Medulla oblongata (tissue), 1 donor: ENCODE measurements at regions not wholly inside any gene's neighbourhood (a gene's known extent, or its start where the extent isn't known, plus 50 kb on each side); places are given as distances from the start of the nearest gene placed in this dataset.
"Not testable (repeated sequence)": the region's sequence is repeated elsewhere in the genome, so short reads cannot be mapped to it uniquely, and the experiment has no call there.

Experiments used
- DNase-seq: peaks from one replicate; pipeline ENCODE4 v3.0.0-alpha.2; 2015; ENCODE audit errors: extremely low spot score

DNA sequence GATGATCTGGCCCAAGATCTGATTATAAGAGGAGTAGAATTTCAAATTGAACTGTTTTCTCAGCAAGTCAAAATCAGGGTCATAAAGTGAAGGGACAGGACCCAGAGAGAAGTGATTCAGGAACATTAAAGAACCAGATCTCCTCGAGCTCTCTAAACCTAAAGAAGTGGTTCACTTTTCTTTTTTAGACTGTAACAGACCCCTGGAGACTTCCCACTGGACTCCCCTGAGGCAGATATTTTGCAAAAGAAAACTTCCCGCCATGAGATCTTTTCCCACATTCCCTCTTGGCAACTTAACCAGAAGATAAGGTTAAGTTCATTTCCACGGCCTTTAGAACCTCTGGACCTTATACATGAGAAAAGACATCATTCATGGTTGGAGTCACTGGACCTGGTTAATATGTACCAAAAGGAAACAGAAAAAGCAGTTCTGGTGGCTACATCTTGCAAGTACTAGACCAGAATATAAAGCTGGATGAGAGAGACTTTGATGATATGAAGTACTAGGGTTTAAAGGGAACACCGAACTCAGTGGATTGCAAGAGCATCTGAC lies 1061.4 kb downstream of the MRPL39 start:
- no peak for DNase-seq

DNA sequence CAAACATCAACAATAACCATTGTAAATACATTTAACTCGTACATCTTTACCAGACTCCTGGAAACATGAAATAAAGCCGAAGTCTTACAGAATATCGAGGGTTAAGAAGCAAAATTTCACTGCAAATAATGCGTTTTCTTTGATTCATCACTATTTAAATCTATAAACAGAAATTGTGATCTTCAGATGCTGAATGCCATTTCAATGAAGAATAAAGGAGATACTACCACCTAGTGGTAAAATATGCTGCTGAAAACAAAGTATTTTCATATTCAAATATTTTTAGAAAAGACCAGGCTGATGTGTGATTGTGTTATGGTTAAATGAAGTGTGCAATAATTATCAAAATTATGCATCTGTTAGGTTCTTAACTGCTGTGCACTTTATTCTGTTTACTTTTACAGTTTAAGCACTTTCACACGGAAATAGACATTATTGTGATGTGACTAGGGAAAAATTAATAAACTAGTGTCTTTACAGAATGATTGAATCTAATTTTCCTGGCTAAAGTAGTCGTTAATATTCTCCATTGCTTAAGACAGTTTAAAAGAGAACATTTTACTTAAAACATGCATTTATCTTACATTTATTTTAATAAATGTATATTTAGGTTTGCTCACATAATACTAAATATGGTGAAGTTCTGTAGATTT lies 1093.1 kb downstream of the MRPL39 start:
- peak; percentile 36 for DNase-seq

DNA sequence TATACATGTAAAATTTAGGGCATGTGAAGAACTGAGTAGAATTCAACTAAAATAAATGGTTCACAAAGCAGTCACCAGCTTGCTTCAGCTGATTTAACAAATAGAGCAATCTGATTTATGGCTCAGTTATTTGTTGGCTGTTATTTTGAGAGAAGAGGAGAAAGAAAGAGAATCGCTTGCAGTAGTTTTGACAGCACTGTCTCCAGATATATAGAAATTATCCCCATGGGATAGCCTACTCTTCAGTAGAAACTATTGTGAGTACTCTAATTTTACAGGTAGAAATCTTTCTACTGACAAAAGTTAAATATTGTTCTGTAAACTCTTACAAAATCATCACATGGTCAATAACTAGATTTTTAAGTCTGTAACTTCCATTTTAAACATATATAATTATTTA lies 1098.2 kb downstream of the MRPL39 start:
- DNase-seq, result no peak

DNA sequence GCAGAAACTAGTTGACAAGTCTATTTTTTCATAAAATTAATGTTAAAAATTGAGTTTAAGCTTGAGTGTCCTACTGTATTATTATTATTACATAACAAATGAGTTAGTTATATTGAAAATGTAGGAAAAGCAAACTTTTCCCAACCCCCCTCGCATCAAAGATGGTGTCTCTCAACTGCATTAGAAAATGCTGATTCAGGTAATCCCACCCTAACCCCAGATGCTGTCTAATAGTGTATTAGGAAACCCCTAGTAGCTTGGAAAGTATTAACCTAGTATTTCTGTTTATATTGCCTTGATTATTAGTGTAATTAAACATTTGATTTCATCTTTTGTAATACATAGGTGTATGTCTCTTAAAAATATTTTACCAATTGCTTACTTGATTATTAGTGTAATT lies 1120.3 kb downstream of the MRPL39 start:
- no peak for DNase-seq

DNA sequence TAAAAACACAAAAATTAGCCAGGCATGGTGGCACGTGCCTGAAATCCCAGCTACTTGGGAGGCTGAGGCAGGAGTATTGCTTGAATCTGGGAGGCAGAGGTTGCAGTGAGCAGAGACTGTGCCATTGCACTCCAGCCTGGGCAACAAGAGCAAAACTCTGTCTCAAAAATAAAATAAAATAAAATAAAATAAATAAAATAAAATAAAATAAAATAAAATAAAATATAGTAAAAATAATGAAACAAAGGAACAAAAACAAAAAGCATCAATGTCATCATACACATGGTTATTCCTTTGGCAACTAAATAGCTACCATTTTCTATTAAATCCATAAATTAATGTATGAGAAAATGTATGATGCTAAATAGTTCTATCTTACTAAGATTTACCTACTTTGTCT lies 1123.9 kb downstream of the MRPL39 start:
- not testable (repeated sequence) for DNase-seq

DNA sequence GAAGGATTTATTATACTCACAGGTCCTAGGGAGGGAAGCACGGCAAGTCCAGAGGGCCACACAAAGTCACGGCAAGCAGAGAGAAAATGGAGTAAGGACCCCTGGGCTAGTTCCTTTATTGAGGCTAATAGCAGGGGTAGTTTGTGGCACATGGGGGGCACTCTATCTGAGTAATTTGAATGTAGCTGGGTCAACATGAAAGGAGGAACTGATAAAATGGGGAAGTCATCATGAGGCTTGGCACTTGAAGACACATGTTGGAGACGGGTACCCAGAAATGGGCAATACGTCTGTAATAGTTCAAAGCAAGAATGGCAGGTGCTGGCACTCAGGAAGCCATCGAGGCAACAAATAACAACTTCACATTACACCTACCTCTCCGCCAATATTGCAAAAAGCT lies 1136.4 kb downstream of the MRPL39 start:
- no peak for DNase-seq

DNA sequence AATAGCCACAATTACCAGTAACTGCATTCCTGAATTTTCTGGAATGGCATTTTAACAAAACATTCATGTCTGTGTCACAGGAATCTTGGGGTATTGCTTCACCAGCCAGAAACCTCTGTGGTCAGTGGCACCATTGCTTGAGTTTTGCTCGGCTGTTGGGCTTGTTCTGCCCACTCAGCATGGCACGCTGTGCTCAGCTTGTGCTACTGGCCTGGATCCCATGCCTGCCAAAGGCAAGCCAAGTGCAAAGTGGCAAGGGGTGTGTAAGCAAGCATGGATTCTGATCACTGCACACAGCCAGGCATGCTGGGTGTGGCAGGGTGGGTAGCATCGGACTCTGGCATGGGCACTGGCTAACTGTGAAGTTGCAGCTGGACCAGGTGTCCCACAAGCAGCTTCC lies 1150.9 kb downstream of the MRPL39 start:
- no peak for DNase-seq

DNA sequence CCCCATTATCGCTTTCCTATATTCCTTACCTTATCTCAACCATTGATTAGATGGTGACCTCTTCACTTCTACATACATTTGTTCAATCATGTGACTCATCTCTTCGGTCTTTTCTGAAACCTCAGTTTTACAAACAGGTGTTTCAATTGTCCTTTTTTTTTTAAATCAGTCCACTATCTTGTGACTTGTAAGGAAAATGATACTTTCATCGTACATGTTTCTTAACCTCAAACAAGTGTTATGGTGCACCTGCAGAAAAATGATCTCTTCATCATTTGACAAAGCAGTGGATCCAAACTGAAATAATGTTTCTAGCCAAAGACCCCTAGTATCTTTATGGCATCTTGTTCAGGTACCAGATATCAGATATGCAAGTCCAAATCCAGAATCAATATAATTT lies 1157.2 kb downstream of the MRPL39 start:
- DNase-seq, result no peak

DNA sequence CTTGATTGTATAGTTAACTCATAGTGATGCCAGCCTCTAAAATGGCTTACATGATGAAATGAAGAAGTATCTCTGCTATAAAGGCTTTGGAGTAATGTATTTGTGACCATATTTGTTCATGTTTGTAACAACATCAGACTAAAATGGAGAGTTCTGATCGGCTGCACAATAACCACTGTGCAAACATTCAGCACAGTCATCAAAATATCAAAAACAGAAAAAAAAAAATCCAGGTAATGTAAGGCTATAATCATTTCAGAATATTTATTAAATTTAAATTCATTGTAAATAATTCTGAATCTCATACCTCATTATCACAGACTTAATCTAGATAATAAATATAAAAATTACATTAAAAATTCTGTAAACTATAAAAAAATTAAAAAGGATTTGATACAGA lies 1161.8 kb downstream of the MRPL39 start:
- DNase-seq, result no peak

DNA sequence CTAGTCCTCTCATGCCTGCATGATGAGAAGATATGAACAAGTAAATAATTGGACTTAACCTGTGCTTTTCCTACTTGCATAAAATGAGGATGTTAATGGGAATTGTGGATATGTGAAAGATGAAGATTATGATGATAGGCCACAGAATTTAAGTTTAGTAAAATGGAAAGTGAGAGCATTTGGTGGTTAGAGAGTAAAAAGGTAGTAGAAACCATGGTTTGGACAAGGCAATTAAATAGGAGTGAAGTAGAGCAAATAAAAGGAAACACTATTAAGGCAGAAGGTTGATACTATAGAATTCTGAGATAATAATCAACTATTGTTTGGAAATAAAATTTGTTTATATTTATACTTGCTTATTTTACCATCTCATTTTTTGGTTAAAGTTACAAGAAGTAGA lies 1162.5 kb downstream of the MRPL39 start:
- DNase-seq, result no peak

DNA sequence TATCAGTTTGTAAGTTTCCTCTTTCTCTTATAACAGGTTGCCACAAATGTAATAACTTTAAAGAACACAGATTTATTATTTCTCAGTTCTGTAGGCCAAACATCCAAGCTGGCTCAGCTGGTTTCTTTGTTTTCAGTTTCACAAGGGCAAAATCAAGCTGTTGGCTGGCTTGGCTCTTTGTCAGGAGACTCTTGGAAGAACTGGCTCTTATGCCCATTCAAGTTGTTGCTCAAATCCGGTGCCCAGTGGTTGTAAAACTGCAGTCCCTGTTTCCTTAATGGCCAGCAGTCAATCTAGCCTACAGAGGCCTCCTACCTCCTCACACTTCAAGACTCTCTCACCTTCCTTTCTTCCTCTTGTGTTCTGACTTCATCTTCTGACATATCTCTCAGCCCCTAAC lies 1171.0 kb downstream of the MRPL39 start:
- DNase-seq, result no peak

DNA sequence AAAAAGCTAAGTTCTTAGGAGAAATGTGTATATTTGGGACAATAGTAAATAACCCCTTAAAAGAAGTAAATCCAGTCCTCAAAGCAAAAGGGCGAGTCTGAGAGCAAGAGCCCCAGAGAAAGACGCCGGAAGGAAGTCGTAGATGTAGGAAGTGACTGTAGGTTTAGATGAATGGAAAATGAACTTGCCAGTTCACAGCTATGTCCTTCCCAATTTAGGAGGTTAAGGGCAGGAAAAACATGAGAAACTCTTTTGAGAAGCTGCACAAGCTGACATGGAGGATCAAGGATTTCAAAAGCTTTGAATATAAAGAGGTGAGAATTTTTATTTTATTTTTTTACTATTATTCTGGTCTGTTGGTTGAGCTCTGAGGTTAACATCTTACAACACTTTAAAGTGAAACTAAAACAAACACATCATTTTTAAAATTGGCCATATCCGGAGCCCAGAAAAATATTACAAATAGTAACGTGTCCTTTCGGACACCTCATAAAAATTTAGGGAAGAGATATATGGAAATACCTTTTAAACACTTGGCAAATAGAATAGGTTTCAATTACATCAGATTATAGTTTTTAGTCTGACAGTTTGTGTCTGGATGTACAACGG lies 1178.6 kb downstream of the MRPL39 start:
- peak; percentile 35 for DNase-seq

DNA sequence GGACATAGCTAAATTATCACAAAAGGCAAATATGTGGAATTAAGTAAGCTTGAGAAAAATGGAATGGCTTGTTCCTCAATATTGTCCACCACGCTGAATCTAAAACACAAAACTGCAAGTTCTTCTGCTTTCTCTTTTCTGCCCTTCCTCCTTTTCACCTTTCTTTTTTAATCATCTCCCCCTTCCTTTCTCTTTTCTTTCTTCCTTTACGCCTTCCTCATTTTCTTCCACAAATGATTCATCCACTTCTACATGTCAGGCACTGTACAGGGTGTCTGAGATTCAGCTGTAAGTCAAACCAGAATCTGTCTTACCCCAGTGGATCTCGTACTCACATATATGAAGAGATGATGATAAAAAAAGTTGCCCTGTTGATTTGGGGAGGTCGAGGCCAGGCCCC lies 1182.5 kb downstream of the MRPL39 start:
- no peak for DNase-seq

DNA sequence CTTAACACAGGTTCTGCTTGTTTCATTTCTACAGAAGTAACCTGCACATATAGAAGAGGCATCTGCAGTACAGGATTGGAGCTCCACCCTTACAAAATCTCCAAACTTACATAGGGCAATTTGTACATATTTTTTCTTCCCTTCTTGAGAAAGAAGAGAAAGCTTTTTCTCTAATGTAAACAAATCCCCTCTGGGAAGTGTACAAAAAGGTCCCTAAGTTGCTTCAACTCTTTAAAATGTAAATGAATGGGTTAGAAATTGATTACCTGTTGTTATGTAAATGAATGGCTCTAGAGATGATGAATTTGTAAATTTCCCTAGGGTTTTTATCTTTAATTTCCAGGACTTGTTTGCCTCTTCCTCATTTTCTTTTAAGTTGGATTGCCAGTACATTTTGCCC lies 1183.7 kb downstream of the MRPL39 start:
- no peak for DNase-seq

DNA sequence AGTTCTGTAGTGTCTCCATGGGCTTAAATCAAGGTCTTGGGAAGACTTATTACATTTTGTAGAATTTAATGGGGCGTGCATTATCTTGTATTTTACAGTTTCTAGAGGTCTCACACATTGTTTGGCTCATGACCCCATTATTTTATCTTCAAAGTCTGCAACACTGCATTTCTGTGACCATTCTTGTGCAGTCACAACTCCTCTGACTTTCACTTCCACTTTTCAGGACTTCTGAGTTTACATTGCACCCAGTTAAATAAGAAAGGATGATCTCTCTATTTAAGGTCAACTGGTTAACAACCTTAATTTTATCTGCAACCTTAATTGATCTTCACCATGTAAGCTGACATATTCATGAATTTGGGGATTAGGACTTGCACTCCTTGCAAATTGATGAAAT lies 1186.6 kb downstream of the MRPL39 start:
- peak; percentile 38 for DNase-seq

DNA sequence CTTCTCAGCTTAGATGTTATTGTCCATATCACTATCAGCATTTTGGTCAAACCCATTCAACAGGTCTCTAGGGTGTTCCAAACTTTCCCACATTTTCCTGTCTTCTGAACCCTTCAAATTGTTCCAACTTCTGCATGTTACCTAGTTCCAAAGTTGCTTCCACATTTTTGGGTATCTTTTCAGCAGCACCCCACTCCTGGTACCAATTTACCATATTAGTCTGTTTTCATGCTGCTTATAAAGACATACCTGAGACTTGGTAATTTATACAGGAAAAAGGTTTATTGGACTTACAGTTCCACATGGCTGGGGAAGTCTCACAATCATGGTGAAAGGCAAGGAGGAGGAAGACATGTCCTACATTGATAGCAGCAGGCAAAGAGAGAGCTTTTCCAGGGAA lies 1187.6 kb downstream of the MRPL39 start:
- not testable (repeated sequence) for DNase-seq

DNA sequence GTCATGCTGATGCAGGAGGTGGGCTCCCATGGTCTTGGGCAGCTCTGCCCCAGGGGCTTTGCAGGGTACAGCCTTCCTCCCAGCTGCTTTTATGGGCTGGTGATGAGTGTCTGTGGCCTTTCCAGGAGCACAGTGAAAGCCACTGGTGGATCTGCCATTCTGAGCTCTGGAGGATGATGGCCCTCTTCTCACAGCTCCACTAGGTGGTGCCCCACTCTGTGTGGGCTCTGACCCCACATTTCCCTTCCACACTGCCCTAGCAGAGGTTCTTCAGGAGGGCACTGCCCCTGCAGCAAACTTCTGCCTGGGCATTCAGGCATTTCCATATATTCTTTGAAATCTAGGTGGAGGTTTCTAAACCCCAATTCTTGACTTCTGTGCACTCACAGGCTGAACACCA lies 1188.6 kb downstream of the MRPL39 start:
- DNase-seq, result no peak

DNA sequence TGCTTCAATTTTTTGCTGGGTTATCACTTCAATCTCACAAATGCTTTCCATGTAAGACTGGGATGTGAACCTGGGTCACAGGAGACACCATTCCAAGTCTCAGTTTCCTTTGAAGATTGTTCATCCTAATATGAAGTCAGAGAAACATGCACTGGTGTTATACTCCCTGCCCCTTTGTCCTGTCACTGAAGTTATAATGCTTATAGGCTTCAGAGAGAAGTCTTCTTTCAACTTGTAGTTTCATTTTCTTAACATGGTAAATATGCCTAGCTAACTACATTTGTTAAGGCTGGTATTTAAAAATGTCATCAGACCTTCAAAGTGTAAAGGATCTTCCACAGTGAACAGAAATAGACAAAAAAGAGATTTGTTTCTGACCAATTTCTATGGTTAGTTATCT lies 1195.9 kb downstream of the MRPL39 start:
- DNase-seq, result no peak

DNA sequence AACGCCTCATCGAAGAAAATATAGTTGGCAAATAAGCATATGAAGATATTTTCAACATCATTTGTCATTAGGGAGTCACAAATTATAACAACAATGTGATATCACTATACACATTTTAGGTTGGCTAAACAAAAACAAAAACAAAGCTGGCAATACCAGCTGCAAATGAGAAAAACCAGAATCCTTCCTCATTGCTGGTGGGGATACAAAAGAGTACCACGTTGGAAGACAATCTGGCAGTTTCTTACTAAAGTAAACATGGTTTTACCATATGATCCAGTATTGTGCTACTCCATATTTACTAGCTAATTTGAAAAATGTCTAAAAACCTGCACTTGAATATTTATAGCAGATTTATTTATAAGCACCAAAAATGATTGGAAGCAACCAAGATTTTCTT lies 1204.1 kb downstream of the MRPL39 start:
- no peak for DNase-seq

DNA sequence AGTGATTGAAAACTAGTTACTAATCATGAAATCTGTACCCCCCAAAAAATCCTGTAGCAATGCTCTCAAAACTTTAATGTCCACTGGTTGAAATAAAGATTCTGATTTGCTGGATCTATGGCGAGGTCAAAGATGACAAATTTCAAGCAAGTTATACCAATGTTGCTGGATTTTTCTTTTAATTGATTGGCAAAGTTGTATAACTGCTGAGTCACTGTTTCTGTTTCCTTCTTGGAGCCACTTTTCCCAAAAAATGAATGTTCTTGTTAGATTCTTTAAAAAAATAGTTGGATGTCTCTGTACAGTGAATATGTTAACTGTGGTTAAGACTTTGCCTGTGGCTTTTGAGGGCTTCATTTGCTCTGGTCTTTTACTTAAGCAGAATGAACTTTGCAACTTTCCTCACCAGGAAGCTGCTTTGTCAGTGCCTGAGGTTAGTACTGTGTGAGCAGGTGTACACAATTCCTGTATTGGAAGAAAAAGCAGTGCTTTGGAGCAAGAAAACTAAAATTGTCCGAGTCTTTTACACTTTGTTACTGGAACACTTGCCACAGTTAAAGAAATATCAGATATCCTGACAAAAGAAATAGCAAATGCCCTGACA lies 1211.9 kb downstream of the MRPL39 start:
- DNase-seq, result no peak

DNA sequence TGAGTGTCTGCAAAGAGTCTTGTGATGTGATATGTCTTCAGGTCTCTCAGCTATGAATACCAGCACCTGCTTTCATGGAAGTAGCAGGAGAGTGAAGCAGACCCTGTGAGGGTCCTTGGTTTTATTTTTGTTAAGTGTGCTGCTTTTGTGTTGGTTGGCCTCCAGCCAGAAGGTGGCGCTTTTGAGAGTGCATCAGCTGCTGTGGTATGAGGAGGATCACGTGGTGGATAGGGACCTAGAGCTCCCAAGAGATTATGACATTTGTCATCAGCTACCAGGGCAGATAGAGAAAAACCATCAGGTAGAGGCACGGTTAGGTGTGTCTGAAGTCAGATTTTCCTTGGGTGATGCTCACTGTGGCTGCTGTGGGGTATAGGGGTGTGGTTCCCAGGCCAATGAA lies 1232.1 kb downstream of the MRPL39 start:
- DNase-seq, result no peak

DNA sequence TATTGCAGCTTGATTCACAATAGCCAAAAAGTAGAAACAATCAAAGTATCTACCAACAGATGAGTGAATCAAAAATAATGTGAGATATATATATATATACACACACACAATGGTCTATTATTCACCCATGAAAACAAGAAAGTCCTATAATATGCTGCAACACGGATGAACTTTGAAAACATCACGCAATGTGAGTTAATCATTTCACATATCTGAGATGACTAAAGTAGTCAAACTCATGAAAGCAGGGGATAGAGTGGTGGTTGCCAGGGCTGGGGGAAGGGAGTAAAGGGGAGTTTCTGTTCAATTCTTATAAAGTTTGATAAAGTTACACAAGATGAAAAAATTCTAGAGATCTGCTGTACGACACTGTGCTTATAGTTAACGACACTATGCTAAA lies 1234.8 kb downstream of the MRPL39 start:
- DNase-seq, result no peak

DNA sequence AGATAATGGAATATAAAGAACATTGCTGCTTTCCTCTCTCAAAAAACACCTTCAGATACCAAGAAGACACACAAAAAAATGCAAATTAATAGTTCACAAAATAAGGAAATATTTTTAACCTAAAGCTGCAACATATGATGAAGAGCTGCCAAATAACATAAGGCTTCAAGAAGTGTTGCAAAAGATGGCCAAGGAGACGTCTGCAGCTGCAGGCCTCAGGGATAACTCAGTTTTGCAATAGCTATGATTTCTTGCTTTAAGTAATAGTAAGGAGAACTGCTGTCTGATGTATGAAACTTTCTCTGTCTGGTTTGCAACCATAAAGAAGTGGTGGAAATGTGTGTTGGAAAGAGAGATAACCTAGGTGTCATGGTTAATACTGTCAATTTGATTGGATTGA lies 1237.5 kb downstream of the MRPL39 start:
- no peak for DNase-seq
